ENCODE measurements at regions not wholly inside any gene's neighbourhood (a gene's known extent, or its start where the extent isn't known, plus 50 kb on each side); places are given as distances from the start of the nearest gene placed in this dataset.

DNA sequence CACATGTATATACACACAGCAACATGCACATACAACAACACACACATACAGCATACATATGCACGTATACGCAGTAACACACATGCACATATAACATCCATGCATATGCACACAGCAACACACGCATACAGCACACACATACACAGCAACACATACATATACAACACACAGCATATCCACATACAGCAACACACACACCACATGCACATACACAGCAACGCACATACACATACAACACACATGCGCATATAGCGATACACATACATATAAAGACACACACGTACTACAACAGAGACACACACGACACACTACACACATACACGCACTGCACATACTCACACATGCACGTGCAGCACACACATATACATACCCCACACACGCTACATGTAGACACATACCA is 187.8 kb downstream of the GLI2 start:
- no peak for TF ChIP-seq ZNF160 (CRISPR knock-in tag; IDR thresholded peaks at IDR 0.05)
- no peak for TF ChIP-seq CBX5 (CRISPR knock-in tag; IDR thresholded peaks at IDR 0.05; ENCODE audit: borderline replicate concordance)
- no peak for TF ChIP-seq ZBTB25 (CRISPR knock-in tag; IDR thresholded peaks at IDR 0.05)
- TF ChIP-seq MTF1 (CRISPR knock-in tag; IDR thresholded peaks at IDR 0.05) = no peak
- no peak for TF ChIP-seq IKZF5 (CRISPR knock-in tag; IDR thresholded peaks at IDR 0.05)
- no peak for TF ChIP-seq CBFB (CRISPR knock-in tag; IDR thresholded peaks at IDR 0.05)

Measured in HepG2 (cell line).